ENCODE measurements at regions not wholly inside any gene's neighbourhood (a gene's known extent, or its start where the extent isn't known, plus 50 kb on each side); places are given as distances from the start of the nearest gene placed in this dataset.

- H3K4me3 Mint-ChIP-seq (ENCODE audit: unreplicated experiment), result no peak overlapping the region
- peaks cover 4% of the 10 kb centered on the region for H3K9me3 Mint-ChIP-seq (ENCODE audit: low read depth)
- TF ChIP-seq CTCF (IDR thresholded peaks at IDR 0.05), result no peak
- H3K27me3 Mint-ChIP-seq (ENCODE audit: low read depth), result peaks cover 1% of the 10 kb centered on the region
- no peaks in the 10 kb centered on the region for H3K36me3 Mint-ChIP-seq (ENCODE audit: low read depth)
- H3K27ac Mint-ChIP-seq (ENCODE audit: unreplicated experiment), result no peak overlapping the region
- no peaks in the 10 kb centered on the region for H3K4me1 Mint-ChIP-seq (ENCODE audit: low read depth)
- no peak for DNase-seq (ENCODE audit: low spot score)
Observed at GRCh38 chr14:48751293-48751692, 834.9 kb downstream of the RPS29 start.

GRCh38 chr14:48748151-48748675, 838.0 kb downstream of the RPS29 start:
- no peak for DNase-seq (ENCODE audit: low spot score)
- H3K9me3 Mint-ChIP-seq (ENCODE audit: low read depth), result peaks cover 4% of the 10 kb centered on the region
- no peak overlapping the region for H3K4me3 Mint-ChIP-seq (ENCODE audit: unreplicated experiment)
- no peaks in the 10 kb centered on the region for H3K4me1 Mint-ChIP-seq (ENCODE audit: low read depth)
- H3K27ac Mint-ChIP-seq (ENCODE audit: unreplicated experiment), result no peak overlapping the region
- no peak for TF ChIP-seq CTCF (IDR thresholded peaks at IDR 0.05)
- H3K27me3 Mint-ChIP-seq (ENCODE audit: low read depth), result peaks cover 1% of the 10 kb centered on the region
- H3K36me3 Mint-ChIP-seq (ENCODE audit: low read depth), result no peaks in the 10 kb centered on the region

- Mint-ChIP-seq H3K4me1 (ENCODE audit: low read depth) (no peaks in the 10 kb centered on the region), H3K27me3 (ENCODE audit: low read depth) (peaks cover 1% of the 10 kb centered on the region), H3K36me3 (ENCODE audit: low read depth) (no peaks in the 10 kb centered on the region), H3K4me3 (ENCODE audit: unreplicated experiment) (no peak overlapping the region), H3K9me3 (ENCODE audit: low read depth) (peaks cover 4% of the 10 kb centered on the region), H3K27ac (ENCODE audit: unreplicated experiment) (no peak overlapping the region)
- no peak for DNase-seq (ENCODE audit: low spot score)
- TF ChIP-seq CTCF (IDR thresholded peaks at IDR 0.05), result no peak
Observed at GRCh38 chr14:48747561-48748089, 838.6 kb downstream of the RPS29 start.

GRCh38 chr14:48744202-48744601, 842.0 kb downstream of the RPS29 start:
- Mint-ChIP-seq H3K36me3 (ENCODE audit: low read depth) (no peaks in the 10 kb centered on the region), H3K4me1 (ENCODE audit: low read depth) (no peaks in the 10 kb centered on the region), H3K9me3 (ENCODE audit: low read depth) (peaks cover 4% of the 10 kb centered on the region), H3K27me3 (ENCODE audit: low read depth) (peaks cover 3% of the 10 kb centered on the region), H3K27ac (ENCODE audit: unreplicated experiment) (no peak overlapping the region), H3K4me3 (ENCODE audit: unreplicated experiment) (no peak overlapping the region)
- no peak for TF ChIP-seq CTCF (IDR thresholded peaks at IDR 0.05)
- DNase-seq (ENCODE audit: low spot score), result no peak

- H3K27ac Mint-ChIP-seq (ENCODE audit: unreplicated experiment), result no peak overlapping the region
- no peaks in the 10 kb centered on the region for H3K36me3 Mint-ChIP-seq (ENCODE audit: low read depth)
- peaks cover 3% of the 10 kb centered on the region for H3K27me3 Mint-ChIP-seq (ENCODE audit: low read depth)
- peaks cover 3% of the 10 kb centered on the region for H3K9me3 Mint-ChIP-seq (ENCODE audit: low read depth)
- H3K4me1 Mint-ChIP-seq (ENCODE audit: low read depth), result no peaks in the 10 kb centered on the region
- no peak overlapping the region for H3K4me3 Mint-ChIP-seq (ENCODE audit: unreplicated experiment)
- DNase-seq (ENCODE audit: low spot score), result no peak
- no peak for TF ChIP-seq CTCF (IDR thresholded peaks at IDR 0.05)
Observed at GRCh38 chr14:48738186-48738925, 847.8 kb downstream of the RPS29 start.

All from chondrocyte (in vitro differentiated cells).